GM19372 (cell line): ENCODE measurements at regions not wholly inside any gene's neighbourhood (a gene's known extent, or its start where the extent isn't known, plus 50 kb on each side); places are given as distances from the start of the nearest gene placed in this dataset.

Experiments
- ATAC-seq: cut with Tn5 transposase; IDR thresholded peaks from one replicate; pipeline ENCODE4 v1.9.1; 2021; ENCODE audit warnings: mild to moderate bottlenecking, low read depth, moderate library complexity; ENCODE audit not compliant: unreplicated experiment

DNA sequence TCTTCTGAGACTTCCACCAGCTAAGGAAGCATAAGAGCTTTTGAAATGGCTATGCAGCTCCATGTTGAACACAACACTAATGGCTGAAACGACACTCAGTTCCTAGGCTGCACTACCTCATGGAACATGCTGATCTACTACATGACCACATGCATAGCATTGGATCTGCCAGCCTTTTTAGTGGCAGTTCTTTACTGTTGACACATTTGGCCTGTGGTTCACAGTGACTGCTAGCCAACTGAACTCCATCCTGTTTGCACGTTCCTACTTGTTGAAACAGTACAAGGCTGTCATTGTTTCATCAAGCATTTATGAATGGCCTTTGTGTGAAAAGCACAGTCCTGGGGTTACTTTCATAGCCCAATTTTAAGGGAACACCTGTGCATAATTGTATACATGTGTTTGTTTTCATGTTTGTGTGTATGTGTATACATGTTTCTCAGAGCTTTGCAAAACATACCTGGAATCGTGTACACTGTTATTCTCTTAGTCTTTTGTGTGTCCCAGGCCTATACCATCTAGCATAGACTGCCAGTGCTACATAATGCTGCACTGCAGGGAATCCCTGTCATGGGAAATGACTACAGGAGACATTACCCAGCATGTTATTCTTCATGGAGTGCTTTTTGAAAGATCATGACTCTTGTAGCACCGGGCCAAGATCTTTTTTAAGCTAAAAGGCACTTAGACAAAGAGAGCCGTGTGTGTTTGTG lies 179.6 kb upstream of the ESRRG start:
- no peak for ATAC-seq

DNA sequence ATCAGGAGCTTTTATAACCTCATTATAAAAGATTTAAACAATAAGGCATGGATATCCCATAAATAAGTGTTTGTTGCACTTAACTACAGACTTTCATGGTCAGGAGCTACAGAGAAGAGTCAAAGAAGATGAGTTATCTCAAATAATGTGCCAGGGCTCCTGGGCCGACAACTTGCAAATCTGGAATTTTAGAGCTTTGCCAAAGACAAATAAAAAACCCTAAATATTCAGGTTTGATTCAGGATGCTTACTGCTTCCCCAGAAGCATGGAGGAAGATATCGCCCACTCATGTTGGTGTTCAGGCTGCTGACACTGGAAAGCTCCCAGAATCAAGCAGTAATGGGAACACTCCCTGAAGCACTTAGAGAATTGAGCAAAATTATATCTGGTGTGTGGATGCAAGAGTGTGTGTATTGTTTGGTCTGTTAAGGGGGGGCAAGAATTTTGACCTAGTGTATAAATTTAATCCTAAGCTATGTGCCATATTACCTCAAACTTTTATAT lies 176.9 kb upstream of the ESRRG start:
- no peak for ATAC-seq

DNA sequence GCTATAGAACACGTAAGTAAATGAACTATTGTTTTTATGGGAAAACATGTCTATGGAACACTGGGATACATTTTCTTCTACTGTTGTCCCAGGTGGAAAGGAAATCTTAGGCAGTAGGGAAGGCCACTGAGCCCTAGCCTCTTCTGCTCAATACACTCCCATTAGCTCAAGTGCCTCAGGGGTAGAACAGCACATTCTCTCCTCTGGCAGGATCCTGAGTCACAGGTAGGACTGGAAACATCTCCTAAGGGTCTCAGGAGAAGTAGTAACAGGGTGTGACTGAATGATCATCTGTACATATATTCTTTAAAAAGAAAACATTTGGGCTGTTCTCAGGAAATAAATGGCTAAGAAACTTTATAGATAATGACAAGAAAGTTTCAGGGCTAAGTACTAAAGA lies 175.6 kb upstream of the ESRRG start:
- ATAC-seq, result no peak

DNA sequence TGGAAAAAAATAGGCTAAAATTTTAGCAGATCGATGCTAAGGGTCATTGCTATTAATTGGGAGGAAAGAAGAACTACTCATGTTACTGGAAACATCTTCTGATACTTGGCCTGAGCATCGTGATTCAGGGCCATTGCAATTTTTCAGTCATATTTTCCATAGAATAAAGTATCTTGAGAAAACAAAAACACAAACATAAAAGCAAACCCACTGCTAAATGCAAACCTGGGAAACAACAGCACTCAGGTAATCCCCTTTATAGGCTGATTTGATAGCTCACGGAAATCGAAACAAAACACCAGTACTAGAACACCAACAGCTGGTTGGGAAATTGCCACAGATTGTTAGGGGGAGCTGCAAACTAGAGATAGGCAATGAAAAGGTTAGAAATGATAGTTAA lies 172.9 kb upstream of the ESRRG start:
- no peak for ATAC-seq

DNA sequence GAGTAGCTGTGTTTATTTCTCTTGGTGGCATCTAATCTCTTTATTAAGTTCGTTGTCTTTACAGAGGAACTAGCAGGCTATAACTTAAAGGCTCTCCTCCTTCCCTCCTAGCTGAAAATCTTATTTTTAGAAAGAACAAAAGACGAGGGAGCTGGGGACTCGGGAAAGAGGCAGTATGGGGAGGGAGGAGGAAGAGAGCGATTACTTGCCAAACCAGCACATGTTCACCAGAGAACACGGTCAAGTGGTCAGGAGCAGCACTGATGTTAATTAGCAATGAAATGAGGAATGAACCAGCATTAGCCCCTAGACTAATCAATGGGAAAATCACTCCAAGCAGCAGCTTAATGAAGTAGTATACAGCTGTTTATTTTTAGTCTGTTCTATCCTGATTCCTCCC lies 171.3 kb upstream of the ESRRG start:
- ATAC-seq, result no peak

DNA sequence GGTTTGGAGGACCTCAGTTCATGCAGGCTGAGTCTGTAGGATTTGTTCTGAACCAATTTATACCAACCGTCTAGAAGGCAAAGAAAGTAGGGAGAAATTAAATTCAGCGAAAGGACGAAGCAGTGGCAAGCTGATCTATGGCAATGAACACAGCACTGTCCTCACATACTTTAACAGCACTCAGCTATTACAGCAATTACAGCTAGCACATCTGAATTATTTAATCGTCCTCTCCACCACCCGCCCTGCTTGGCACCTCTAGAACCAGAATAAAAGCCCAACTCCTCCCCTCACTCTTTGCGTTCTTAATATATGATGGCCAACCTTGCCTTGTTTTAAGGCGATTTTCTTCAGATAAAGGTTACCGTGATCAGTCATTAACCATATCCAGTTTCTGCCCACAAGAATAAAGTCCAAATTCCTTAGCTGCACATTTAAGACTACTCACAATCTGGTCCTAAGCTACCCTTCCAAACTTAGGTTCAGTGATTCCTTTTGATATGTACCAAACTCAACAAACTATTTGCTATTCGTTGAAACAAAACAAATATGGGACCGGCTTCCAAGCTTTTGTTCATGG lies 169.4 kb upstream of the ESRRG start:
- ATAC-seq, result no peak

DNA sequence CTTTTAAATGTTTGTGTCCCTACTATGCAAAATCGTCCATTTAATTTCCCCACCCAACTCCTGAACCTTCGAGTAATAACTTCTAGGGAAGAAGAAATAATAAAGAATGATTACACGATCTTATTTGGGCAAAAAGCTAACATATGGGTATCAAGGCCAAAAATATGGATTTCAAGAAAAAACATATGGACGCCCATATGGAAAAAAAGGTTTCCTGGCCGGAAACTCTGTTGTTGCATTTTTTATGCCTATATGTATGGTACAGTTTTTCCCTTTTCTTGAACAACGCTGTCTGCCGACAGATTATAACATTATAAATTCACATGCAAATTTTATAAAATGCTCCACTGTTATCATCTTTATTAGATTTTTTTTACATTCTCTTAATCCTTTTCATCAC lies 167.6 kb upstream of the ESRRG start:
- ATAC-seq, result no peak

DNA sequence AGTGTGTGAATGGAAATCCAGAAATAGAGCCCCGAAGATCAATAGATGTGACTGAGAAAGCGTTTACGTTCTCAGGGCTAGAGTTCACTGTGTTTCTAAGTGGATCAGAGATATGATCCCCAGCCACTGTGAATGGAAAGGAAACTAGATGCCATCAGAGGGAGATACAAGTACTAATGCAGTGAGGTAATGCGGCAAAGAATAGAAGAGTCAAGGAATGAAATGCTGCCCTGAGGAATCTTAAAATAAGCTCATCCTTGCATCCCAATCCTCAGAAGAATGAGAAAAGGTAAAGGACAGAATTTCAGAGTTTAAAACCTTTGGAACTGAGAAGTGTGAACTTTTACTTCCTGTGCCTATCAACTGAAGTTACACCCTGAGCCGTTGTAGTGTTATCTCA lies 165.5 kb upstream of the ESRRG start:
- no peak for ATAC-seq

DNA sequence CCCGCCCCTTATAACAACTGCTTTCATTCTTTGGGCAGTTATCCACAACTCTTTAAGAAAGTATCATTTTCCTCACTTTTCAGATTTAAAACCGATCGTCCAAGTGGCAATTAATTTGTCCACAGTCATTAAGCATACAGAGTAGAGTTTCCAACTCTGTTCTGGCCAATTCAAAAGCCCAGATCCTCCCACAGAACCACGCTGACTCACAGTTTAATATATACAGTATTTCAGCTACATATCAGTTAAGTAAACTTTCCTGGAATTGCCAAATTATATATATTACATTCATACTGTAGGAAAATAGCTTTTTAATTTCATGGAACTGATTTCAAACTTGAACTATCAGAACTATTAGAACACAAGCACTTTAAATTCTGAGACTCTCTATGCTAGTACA lies 163.8 kb upstream of the ESRRG start:
- ATAC-seq, result no peak

DNA sequence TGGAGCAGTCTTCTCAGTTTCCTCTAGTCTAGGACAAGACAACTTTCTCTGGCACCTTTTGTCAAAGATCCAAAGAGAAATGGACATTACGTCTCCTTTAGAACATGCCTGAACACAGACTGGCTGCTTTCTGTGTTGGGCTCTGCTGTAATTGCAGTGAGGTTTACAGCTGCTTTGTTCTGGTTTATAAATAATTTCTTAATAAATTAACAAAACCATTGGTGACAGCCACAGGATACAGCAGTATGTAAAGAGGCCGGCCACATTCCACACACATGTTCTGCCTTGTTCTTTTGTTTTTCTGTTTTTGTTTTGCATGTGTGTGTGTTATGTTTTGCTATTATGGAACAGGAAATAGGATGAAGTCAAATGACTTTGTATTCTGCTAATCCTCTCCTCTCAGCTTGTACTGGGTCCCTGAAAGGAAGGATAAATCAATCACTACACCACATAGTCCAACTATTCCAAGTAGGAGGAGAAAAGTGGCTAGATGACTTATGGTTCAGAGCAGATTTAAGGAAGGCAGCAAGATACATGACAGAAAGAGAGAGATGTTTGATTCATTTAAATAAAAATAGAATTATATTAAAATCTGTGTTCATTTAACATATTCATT lies 161.5 kb upstream of the ESRRG start:
- ATAC-seq, result no peak

DNA sequence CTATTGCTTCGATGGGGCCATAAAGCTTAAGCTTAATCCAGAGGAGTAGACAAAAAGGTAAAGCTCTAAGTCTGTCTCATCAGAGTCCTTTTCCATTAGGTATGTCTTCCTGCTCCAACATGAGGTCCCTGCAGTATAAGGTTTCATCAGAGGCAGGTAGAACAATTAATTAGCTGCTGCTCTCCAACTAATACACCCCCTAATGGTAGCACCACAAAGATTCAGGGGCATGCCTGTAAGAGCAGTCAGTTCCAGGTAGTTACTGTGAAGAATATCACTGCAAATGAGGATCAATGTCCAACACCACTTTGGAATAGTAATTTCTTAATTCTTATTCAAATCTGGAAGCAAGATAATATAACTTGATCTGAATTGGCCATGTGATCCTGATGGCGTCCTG lies 160.3 kb upstream of the ESRRG start:
- ATAC-seq, result no peak

DNA sequence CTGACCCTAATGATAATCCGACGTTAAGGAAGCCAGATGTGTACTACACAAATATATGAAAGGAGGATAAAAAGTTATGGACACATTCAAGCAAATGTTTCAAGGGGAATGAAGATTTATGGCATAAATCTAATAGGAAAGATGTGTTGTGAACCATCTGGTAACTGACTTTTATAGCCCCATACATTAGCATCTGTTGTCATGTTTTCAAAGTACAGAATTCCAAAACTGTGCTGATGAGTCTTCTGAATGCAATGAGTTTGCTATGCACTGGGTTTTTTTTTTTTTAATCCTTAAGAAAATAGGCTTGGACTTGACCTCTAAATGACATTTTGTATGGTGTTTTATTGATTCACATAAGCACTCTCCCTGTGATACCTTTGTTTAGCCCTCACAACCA lies 158.5 kb upstream of the ESRRG start:
- no peak for ATAC-seq

DNA sequence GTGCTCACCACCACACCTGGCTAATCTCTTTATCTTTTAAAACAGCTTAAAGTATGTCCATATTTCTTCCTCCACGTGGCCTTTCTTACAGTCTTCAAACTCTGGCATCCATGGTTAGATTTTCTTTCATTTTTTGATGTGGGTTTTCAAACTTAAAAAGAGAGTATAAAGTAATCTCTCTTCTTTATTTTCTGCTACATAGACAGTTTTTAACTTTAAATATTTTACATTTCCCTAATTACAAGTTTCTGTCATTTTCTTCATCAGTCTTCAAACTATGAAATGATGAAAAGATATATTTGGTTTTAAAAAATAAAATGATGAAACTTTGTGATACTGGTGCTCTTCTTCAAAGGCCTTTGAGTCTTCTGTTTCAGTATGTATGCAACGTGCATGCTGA lies 143.5 kb upstream of the ESRRG start:
- no peak for ATAC-seq

DNA sequence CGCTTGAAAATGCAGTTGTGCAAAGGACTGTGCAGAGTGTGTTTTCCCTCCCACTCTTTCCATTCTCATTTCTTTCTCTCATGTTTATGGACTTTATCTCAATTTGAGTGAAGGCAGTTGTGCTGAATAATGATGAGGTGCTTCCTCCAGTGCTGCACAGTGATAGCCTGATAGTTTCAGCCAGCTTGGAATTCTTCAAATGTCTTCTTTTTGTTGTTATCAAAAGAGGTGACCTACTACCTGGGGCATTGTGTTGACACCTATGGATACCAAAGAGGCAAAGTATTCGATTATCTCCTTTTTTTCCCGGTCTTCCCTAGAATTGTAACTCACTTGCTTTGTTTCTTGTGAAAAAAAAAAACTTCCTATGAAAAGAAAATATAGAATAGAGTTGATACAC lies 132.6 kb upstream of the ESRRG start:
- ATAC-seq, result no peak

DNA sequence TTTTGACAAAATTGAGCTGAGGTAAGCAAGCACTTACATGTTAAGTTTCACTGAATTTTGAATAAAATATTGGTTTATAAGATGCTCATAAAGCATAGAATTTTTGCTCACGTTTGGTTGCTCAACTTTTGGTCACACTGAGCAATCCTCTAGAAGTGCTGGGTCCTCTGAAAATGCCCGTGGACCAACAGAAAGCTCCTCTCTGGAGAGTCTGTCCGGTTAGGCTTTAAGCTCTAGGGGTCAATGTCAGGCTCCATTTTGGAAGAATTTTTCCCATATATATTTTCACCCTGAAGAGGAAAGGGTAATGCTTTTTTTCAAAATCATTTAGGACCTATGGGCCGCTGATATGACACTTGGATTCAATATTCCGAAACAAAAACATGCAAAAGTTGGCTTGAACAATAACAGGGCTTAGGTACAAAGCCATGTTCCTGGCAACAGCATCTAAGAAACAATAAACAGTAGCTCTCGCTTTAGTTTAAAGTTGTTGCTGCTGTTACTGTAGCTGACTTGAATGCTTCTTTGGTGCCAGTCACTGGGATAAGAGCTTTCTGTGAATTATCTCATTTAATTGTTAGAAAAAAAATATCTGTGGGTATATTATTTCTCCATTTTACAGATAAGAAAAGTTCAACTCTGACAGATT lies 131.7 kb upstream of the ESRRG start:
- no peak for ATAC-seq

DNA sequence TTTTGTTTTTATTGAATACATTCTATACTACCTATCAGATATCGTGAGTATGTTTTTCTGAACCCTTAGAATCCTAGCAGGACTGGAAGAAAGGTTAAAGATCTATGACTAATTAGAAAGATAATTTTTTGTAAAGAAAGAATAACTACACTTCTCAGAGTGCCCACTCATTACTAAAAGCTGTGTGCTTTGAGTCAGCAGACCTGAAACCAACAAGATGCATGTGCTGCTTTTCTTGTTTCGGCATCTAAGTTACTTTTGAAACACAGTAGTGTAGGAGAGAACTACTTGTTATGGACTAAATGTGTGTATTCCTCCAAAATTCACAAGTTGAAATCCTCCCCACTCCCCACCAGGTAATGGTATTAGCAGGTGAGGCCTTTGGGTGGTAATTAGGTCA lies 127.8 kb upstream of the ESRRG start:
- ATAC-seq, result no peak

DNA sequence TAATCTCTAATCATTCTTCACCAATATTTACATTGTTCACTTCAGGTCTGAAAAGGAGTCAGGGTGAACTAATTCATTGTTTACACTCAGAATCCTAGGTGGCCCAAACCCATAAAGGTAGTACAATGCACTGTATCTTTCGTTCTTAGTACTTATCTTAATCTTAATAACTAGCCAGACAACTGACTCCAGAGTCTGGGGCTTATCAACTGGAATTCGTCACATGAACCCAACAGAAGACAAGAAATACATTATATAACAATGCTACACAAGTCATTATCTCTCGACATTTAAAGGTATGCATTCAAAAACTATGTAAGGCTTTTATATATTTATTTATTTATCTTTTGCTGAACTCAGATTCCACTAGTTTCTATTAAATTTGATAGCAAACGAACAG lies 125.9 kb upstream of the ESRRG start:
- no peak for ATAC-seq

DNA sequence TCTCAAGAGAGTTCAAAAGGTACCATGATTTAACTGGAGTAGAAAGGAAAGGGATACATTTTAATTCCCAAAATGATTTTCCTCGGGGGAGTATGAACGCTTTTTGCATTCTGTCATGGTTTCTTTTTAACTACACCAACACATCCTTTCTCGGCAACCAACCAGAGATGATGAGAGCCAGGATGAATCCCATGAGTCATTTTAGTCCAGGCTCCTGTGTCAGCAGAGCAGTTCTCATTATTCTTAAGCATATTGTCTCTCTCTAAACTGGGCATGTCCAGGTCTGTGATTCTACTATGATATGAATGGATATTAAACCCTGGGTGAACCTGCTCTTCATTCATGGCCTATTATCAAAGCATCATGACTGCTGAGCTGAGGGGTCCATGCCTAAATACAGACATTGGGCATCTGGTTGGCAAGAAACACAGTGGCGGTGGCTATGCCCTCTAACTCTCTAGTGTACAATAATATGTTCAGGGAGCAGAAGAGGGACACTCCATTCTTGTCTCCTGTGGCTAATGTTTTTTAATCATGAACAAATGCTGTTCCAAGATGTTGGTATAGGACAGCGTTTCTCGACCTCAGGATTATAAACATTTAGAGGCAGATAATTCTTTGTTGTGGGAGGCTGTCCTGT lies 124.3 kb upstream of the ESRRG start:
- ATAC-seq, result no peak

DNA sequence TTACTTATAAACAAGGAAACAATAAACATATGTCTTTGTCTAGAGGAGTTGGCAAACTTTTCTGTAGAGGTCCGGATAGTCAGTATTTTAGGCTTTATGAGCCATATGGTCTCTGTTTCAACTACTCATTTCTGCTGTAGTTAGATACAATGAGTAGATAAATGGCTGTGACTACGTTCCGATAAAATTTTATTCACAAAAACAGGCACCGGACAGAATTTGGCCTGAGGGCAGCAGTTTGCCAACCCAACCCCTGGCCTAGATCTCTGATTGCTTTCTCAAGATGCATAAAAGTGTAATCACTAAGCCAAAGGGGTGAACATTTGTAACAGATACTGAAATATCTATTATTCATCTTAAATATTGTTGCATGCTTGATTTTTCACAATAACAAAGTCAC lies 123.1 kb upstream of the ESRRG start:
- no peak for ATAC-seq

DNA sequence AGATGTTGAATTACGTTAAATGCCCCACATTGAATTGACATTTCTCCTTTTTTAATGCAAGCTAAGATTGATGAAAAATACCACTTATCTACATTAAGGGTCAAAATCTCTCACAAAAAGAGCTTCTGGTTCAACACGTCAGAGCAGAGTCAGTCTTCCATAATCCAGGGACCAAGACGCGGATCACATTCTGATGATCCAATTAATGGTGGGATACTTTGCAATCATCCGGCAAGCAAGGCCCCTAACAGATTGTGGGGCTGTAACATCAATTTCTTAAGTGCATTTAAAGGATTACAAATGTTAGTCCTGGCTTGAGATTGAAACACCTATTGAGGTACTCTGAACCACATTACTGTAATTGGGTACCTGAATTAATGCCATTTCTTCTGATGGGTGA lies 120.2 kb upstream of the ESRRG start:
- no peak for ATAC-seq

DNA sequence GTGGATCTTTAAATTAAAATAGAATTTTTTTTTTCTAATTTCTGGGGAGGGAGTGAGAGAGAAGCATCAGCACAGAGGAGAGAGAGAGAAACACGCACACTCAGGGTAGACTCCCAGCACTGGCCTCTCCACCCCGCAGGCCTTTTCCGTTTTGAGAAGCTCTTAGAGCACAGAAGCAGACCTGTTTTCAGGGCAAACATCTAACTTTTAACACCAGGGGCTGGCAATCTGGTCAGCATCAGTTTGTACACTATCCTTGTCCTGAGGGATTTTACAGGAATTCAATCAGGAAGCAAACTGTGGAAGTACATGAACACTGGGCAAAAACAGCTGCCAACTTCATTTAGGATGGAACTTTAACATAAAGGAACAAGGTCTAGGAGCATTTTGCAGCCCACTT lies 117.9 kb upstream of the ESRRG start:
- no peak for ATAC-seq
